NCI-H748 (cell line): ENCODE measurements at regions not wholly inside any gene's neighbourhood (a gene's known extent, or its start where the extent isn't known, plus 50 kb on each side); places are given as distances from the start of the nearest gene placed in this dataset.

Experiments used
- DNase-seq: peaks from one replicate; lab custom pipeline; 2025; ENCODE audit not compliant: unreplicated experiment; lab: John Stamatoyannopoulos, UW

GRCh38 chr2:217218269-217219163 lies 358.7 kb upstream of the TNP1 start:
- DNase-seq = no peak

- peak; percentile 42 for DNase-seq
These were observed 357.1 kb upstream of the TNP1 start for GRCh38 chr2:217216982-217217381.

- no peak for DNase-seq
These were observed 356.5 kb upstream of the TNP1 start for GRCh38 chr2:217216316-217216715.

- no peak for DNase-seq
These were observed 356.0 kb upstream of the TNP1 start for GRCh38 chr2:217215877-217216276.

- no peak for DNase-seq
These were observed 349.0 kb upstream of the TNP1 start for GRCh38 chr2:217208867-217209266.

- no peak for DNase-seq
These were observed 347.8 kb upstream of the TNP1 start for GRCh38 chr2:217207699-217208010.

- DNase-seq = no peak
These were observed 347.2 kb upstream of the TNP1 start for GRCh38 chr2:217206907-217207698.

- no peak for DNase-seq
These were observed 346.3 kb upstream of the TNP1 start for GRCh38 chr2:217206016-217206725.

GRCh38 chr2:217204358-217204757 lies 344.5 kb upstream of the TNP1 start:
- no peak for DNase-seq

- DNase-seq = no peak
These were observed 343.2 kb upstream of the TNP1 start for GRCh38 chr2:217203086-217203485.

GRCh38 chr2:217199255-217199630 lies 339.4 kb upstream of the TNP1 start:
- DNase-seq = no peak

- no peak for DNase-seq
These were observed 336.0 kb upstream of the TNP1 start for GRCh38 chr2:217195658-217196446.

GRCh38 chr2:217195016-217195415 lies 335.2 kb upstream of the TNP1 start:
- DNase-seq = no peak

- peak; percentile 49 for DNase-seq
These were observed 333.8 kb upstream of the TNP1 start for GRCh38 chr2:217193431-217194340.

- DNase-seq = no peak
These were observed 332.5 kb upstream of the TNP1 start for GRCh38 chr2:217192366-217192765.

- no peak for DNase-seq
These were observed 329.9 kb upstream of the TNP1 start for GRCh38 chr2:217189747-217190146.

- no peak for DNase-seq
These were observed 329.3 kb upstream of the TNP1 start for GRCh38 chr2:217189131-217189530.

GRCh38 chr2:217186668-217187159 lies 326.9 kb upstream of the TNP1 start:
- DNase-seq = no peak

GRCh38 chr2:217186152-217186551 lies 326.3 kb upstream of the TNP1 start:
- no peak for DNase-seq
